A673 (cell line): ENCODE measurements at regions not wholly inside any gene's neighbourhood (a gene's known extent, or its start where the extent isn't known, plus 50 kb on each side); places are given as distances from the start of the nearest gene placed in this dataset.

Source experiments
- BruUV-seq: library from RNA; stranded (reverse); fragments of 400-500 nt; replicated peaks from 2 replicates; lab custom pipeline; 2021; lab: Mats Ljungman, UMichigan
- CTCF ChIA-PET: fragments of 300-600 bp; sonication (Branson Sonifier 250); formaldehyde crosslinking; loops from one replicate; lab custom pipeline; 2022; ENCODE audit warnings: antibody characterized with exemption; lab: Charles Lee
- POLR2A ChIA-PET: fragments of 300-600 bp; sonication (Branson Sonifier 250); formaldehyde crosslinking; loops from one replicate; lab custom pipeline; 2022; ENCODE audit warnings: antibody characterized with exemption; ENCODE audit not compliant: low non-redundant PET; lab: Charles Lee
- DNase-seq: peaks from one replicate; pipeline ENCODE4 v3.0.0-alpha.2; 2015; ENCODE audit warnings: low spot score
- H3K27ac ChIP-seq: fragments of 200-600 bp; sonication (generic); 2 replicates; pipeline ENCODE4 v1.5.1; 2016; ENCODE audit warnings: mixed run types, low read depth, mild to moderate bottlenecking, mixed read lengths, antibody characterized with exemption, low read length; ENCODE audit not compliant: poor library complexity, severe bottlenecking
- H3K27me3 ChIP-seq: fragments of 200-600 bp; sonication (generic); replicated peaks from 2 replicates; pipeline ENCODE4 v1.6.1; 2017; ENCODE audit warnings: mixed run types, low read depth, mild to moderate bottlenecking, mixed read lengths, antibody characterized with exemption, low read length; ENCODE audit not compliant: insufficient read depth, poor library complexity
- H3K36me3 ChIP-seq: fragments of 200-600 bp; sonication (generic); 2 replicates; pipeline ENCODE4 v1.6.1; 2016; ENCODE audit warnings: mixed run types, mild to moderate bottlenecking, mixed read lengths, antibody characterized with exemption, low read length; ENCODE audit not compliant: insufficient read depth, poor library complexity, severe bottlenecking
- H3K4me1 ChIP-seq: fragments of 200-600 bp; sonication (generic); 2 replicates; pipeline ENCODE4 v1.6.1; 2017; ENCODE audit warnings: mixed run types, mild to moderate bottlenecking, mixed read lengths, antibody characterized with exemption, low read length; ENCODE audit not compliant: insufficient read depth, poor library complexity, severe bottlenecking
- H3K4me3 ChIP-seq: fragments of 200-600 bp; sonication (generic); 2 replicates; pipeline ENCODE4 v1.5.1; 2016; ENCODE audit warnings: low read depth, mixed run types, mild to moderate bottlenecking, mixed read lengths, low read length; ENCODE audit not compliant: poor library complexity, severe bottlenecking
- H3K9me3 ChIP-seq: fragments of 200-600 bp; sonication (generic); 2 replicates; pipeline ENCODE4 v1.6.1; 2016; ENCODE audit warnings: mixed run types, low read depth, mild to moderate bottlenecking, mixed read lengths, antibody characterized with exemption, low read length; ENCODE audit not compliant: poor library complexity, severe bottlenecking
- CTCF ChIP-seq: fragments of 300-800, 200-600 bp; sonication (generic); conservative IDR thresholded peaks from 2 replicates; pipeline ENCODE4 v1.5.1; 2017; ENCODE audit warnings: low read depth, mild to moderate bottlenecking, antibody characterized with exemption, low read length, moderate library complexity, mixed read lengths
- EZH2 ChIP-seq: fragments of 200-600 bp; sonication (generic); IDR thresholded peaks from 2 replicates; pipeline ENCODE4 v1.6.1; 2017; ENCODE audit warnings: borderline replicate concordance, low read depth, mild to moderate bottlenecking, mixed read lengths, antibody characterized with exemption, low read length; ENCODE audit not compliant: poor library complexity, severe bottlenecking
- intact Hi-C: fragments of 100-400 bp; cut with micrococcal nuclease; formaldehyde crosslinking; loops from one replicate; pipeline ENCODE4 v1.10.0; 2022; ENCODE audit not compliant: unreplicated experiment

- CTCF ChIA-PET, result interaction anchor here (0.6 to 1.7 kb wide), 7 partner anchors 60 to 605 kb away, joined by 3 to 9 read pairs (median 4); no protein-coding TSS in a partner anchor
These were observed 181.2 kb upstream of the API5 start for GRCh38 chr11:43130616-43131015.

GRCh38 chr11:43135966-43136534 lies 175.7 kb upstream of the API5 start:
- ChIA-PET CTCF (no interaction called here), POLR2A (no interaction called here)
- Histone ChIP-seq H3K9me3 (no peaks in the 10 kb centered on the region), H3K27me3 (no peaks in the 10 kb centered on the region), H3K27ac (no peak overlapping the region), H3K4me3 (no peak overlapping the region), H3K4me1 (peaks cover 11% of the 10 kb centered on the region), H3K36me3 (no peaks in the 10 kb centered on the region)
- TF ChIP-seq EZH2 (no peak), CTCF (no peak)
- BruUV-seq, result no TSS peak
- DNase-seq, result no peak
- intact Hi-C loops, result no loop called here

More at GRCh38 chr11:43130616-43131015, 181.2 kb upstream of the API5 start:
- Histone ChIP-seq H3K9me3 (no peaks in the 10 kb centered on the region), H3K27ac (peak overlapping the region; percentile 21), H3K27me3 (no peaks in the 10 kb centered on the region), H3K4me3 (no peak overlapping the region), H3K4me1 (peaks cover 10% of the 10 kb centered on the region), H3K36me3 (no peaks in the 10 kb centered on the region)
- BruUV-seq, result no TSS peak
- peak; percentile 77 for TF ChIP-seq CTCF
- TF ChIP-seq EZH2, result no peak
- intact Hi-C loops, result loop anchor here (1.0 to 5.0 kb wide), 4 partner anchors 76 to 603 kb away; no protein-coding TSS in a partner anchor
- POLR2A ChIA-PET, result no interaction called here
- DNase-seq, result peak; percentile 85

GRCh38 chr11:43138621-43139140 lies 173.1 kb upstream of the API5 start:
- Histone ChIP-seq H3K4me3 (no peak overlapping the region), H3K4me1 (peaks cover 11% of the 10 kb centered on the region), H3K36me3 (no peaks in the 10 kb centered on the region), H3K27me3 (no peaks in the 10 kb centered on the region), H3K9me3 (no peaks in the 10 kb centered on the region), H3K27ac (no peak overlapping the region)
- ChIA-PET CTCF (no interaction called here), POLR2A (no interaction called here)
- no TSS peak for BruUV-seq
- intact Hi-C loops, result no loop called here
- DNase-seq, result peak; percentile 67
- TF ChIP-seq EZH2, result no peak
- TF ChIP-seq CTCF, result no peak
